GM12878 (cell line): ENCODE measurements at regions not wholly inside any gene's neighbourhood (a gene's known extent, or its start where the extent isn't known, plus 50 kb on each side); places are given as distances from the start of the nearest gene placed in this dataset.

Source experiments
- CBX5 ChIP-seq: sonication (generic); IDR thresholded peaks from 2 replicates; pipeline ENCODE4 v1.6.1; 2016; ENCODE audit warnings: low read depth, moderate library complexity, mild to moderate bottlenecking, inconsistent platforms
- CREM ChIP-seq: IDR thresholded peaks from 2 replicates; pipeline ENCODE4 v1.6.1; 2014; ENCODE audit warnings: antibody characterized with exemption, low read depth
- CTCF ChIP-seq, 3 experiments: IDR thresholded peaks in 2 of 3; conservative IDR thresholded peaks in 1 of 3; 2 replicates each; pipeline ENCODE4 v1.5.1; 2011; ENCODE audit warnings: low read depth in 3 of 3, low read length in 3 of 3, mild to moderate bottlenecking in 3 of 3, control low read depth in 2 of 3, moderate library complexity in 2 of 3, inconsistent platforms in 1 of 3, mixed read lengths in 1 of 3; ENCODE audit not compliant: control insufficient read depth in 2 of 3, insufficient read depth in 1 of 3; ENCODE audit errors: extremely low read depth in 1 of 3
- EP300 ChIP-seq, 2 experiments: fragments of 150-350 bp in 1 of 2; IDR thresholded peaks; 2 replicates each; pipeline ENCODE4 v1.6.1; 2011 to 2012; ENCODE audit warnings: low read depth in 2 of 2, low read length in 2 of 2, borderline replicate concordance in 1 of 2, improper control_type of control experiment in 1 of 2, inconsistent platforms in 1 of 2; ENCODE audit not compliant: control insufficient read depth in 1 of 2
- MXI1 ChIP-seq: fragments of 150-350 bp; IDR thresholded peaks from 2 replicates; pipeline ENCODE4 v1.6.1; 2011; ENCODE audit warnings: low read depth, mild to moderate bottlenecking, inconsistent platforms, low read length, improper control_type of control experiment
- RAD21 ChIP-seq: IDR thresholded peaks from 2 replicates; pipeline ENCODE4 v1.6.1; 2011; ENCODE audit warnings: mild to moderate bottlenecking, low read depth, low read length, moderate library complexity; ENCODE audit not compliant: insufficient read depth
- SIN3A ChIP-seq: IDR thresholded peaks from 2 replicates; pipeline ENCODE4 v1.6.1; 2012; ENCODE audit warnings: low read depth, low read length, improper control_type of control experiment
- SMAD1 ChIP-seq: fragments of 450-650 bp; IDR thresholded peaks from 2 replicates; pipeline ENCODE4 v1.6.1; 2018; ENCODE audit warnings: mild to moderate bottlenecking, low read depth; ENCODE audit not compliant: partially characterized antibody
- SUPT20H ChIP-seq: IDR thresholded peaks from 2 replicates; pipeline ENCODE4 v1.6.1; 2011; ENCODE audit warnings: low read depth, mild to moderate bottlenecking, low read length, moderate library complexity, borderline replicate concordance; ENCODE audit not compliant: control insufficient read depth
- WRNIP1 ChIP-seq: IDR thresholded peaks from 2 replicates; pipeline ENCODE4 v1.6.1; 2011; ENCODE audit warnings: low read depth, low read length, improper control_type of control experiment, borderline replicate concordance

DNA sequence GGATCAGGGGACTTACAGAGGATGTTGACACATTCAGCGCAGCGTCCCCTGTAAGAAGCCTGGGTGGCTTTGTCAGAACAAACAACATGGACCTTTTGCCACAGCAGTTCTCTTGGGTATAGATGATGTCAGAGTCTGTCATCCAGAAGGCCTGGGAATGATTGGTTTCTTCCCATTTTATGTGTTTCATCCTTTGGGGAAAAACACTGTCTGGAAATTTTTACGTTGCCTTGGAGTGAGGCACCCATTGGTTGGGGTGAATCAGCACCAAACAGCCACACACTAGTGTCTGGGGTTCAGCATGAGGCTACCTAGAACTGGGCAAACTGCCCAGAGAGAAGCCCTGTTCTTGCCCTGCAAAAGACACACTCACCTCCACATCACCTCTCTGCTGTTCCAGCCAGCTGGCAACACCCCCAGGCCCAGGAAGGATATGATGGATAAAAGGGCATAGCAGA lies 123.0 kb downstream of the FAM43A start:
- TF ChIP-seq WRNIP1 (no peak), MXI1 (no peak), CREM (no peak), SMAD1 (no peak), SIN3A (no peak), SUPT20H (no peak), CTCF (IDR thresholded peaks at IDR 0.05 in 2 of 3, conservative IDR thresholded peaks at IDR 0.05 in 1 of 3; ENCODE audit: control insufficient read depth in 2 of 3, extremely low read depth in 1 of 3, insufficient read depth in 1 of 3, low read depth in 3 of 3, low read length in 3 of 3) (no peak), RAD21 (no peak), EP300 (IDR thresholded peaks at IDR 0.05; ENCODE audit: borderline replicate concordance in 1 of 2, control insufficient read depth in 1 of 2, low read depth in 2 of 2, low read length in 2 of 2) (no peak), CBX5 (no peak)
